MM.1S (cell line): ENCODE measurements at regions not wholly inside any gene's neighbourhood (a gene's known extent, or its start where the extent isn't known, plus 50 kb on each side); places are given as distances from the start of the nearest gene placed in this dataset.

ENCODE experiments used
- CTCF ChIP-seq: fragments of 300-600 bp; sonication (generic); IDR thresholded peaks from 2 replicates; pipeline ENCODE4 v1.5.1; 2016; ENCODE audit warnings: antibody characterized with exemption, low read length, mixed read lengths
- EZH2 ChIP-seq: fragments of 300-600 bp; sonication (generic); optimal IDR thresholded peaks from 2 replicates; pipeline ENCODE3; 2017; ENCODE audit warnings: low read depth, mild to moderate bottlenecking, antibody characterized with exemption, low read length, mixed read lengths

- TF ChIP-seq CTCF = no peak
- TF ChIP-seq EZH2 = no peak
Observed at GRCh38 chr4:82231806-82232205, 142.0 kb downstream of the HNRNPD start.
